NT2/D1 (cell line): ENCODE measurements at regions not wholly inside any gene's neighbourhood (a gene's known extent, or its start where the extent isn't known, plus 50 kb on each side); places are given as distances from the start of the nearest gene placed in this dataset.

Source experiments
- DNase-seq: peaks from one replicate; pipeline ENCODE4 v3.0.0-alpha.2; 2011; ENCODE audit warnings: low read depth, low spot score
- H3K27me3 ChIP-seq: 2 replicates; pipeline ENCODE4 v1.6.0; 2011; ENCODE audit warnings: mild to moderate bottlenecking; ENCODE audit not compliant: insufficient read length, insufficient read depth
- H3K36me3 ChIP-seq: 2 replicates; pipeline ENCODE4 v1.6.1; 2011; ENCODE audit warnings: mild to moderate bottlenecking, low read length, mixed read lengths; ENCODE audit not compliant: insufficient read depth, insufficient read length
- H3K4me1 ChIP-seq: 2 replicates; pipeline ENCODE4 v1.5.1; 2011; ENCODE audit not compliant: insufficient read depth, insufficient read length
- H3K4me3 ChIP-seq: 2 replicates; pipeline ENCODE4 v1.5.1; 2011; ENCODE audit warnings: low read depth; ENCODE audit not compliant: insufficient read length
- H3K9ac ChIP-seq: 2 replicates; pipeline ENCODE4 v1.6.0; 2011; ENCODE audit warnings: low read depth; ENCODE audit not compliant: insufficient read length
- H3K9me3 ChIP-seq: 2 replicates; pipeline ENCODE4 v1.5.1; 2011; ENCODE audit warnings: mild to moderate bottlenecking, low read length; ENCODE audit not compliant: insufficient read depth
- SUZ12 ChIP-seq: IDR thresholded peaks from 2 replicates; pipeline ENCODE4 v1.6.1; 2011; ENCODE audit not compliant: insufficient read length, insufficient read depth; ENCODE audit errors: extremely low read depth
- YY1 ChIP-seq: IDR thresholded peaks from 2 replicates; pipeline ENCODE4 v1.6.1; 2011; ENCODE audit not compliant: insufficient read length, insufficient read depth
- ZNF274 ChIP-seq: IDR thresholded peaks from 2 replicates; pipeline ENCODE4 v1.6.1; 2011; ENCODE audit warnings: mild to moderate bottlenecking, low read depth, low read length

DNA sequence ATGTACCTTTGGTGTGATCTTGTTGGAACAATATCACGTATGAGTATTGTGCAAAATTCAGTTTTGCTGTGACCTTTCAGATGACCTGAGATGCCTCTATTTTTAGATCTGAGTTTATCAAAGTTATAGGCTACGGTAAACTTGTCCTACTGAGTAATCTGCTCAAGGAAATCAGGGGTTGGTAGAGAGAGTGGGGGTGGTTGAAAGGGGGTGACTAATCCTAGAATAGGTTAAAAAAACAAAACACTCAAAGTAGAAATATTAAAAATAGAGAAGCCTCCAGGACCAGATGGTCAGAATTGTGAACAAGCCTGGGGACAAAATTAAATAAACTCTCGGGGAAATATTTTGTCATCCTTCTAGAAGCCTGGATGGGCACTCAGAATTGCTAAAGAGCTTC is 59.9 kb upstream of the C11orf87 start:
- no peak for DNase-seq
- Histone ChIP-seq H3K36me3 (no peaks in the 10 kb centered on the region), H3K9ac (no peak overlapping the region), H3K4me1 (no peaks in the 10 kb centered on the region), H3K9me3 (no peaks in the 10 kb centered on the region), H3K4me3 (no peak overlapping the region), H3K27me3 (no peaks in the 10 kb centered on the region)
- TF ChIP-seq SUZ12 (no peak), ZNF274 (no peak), YY1 (no peak)

DNA sequence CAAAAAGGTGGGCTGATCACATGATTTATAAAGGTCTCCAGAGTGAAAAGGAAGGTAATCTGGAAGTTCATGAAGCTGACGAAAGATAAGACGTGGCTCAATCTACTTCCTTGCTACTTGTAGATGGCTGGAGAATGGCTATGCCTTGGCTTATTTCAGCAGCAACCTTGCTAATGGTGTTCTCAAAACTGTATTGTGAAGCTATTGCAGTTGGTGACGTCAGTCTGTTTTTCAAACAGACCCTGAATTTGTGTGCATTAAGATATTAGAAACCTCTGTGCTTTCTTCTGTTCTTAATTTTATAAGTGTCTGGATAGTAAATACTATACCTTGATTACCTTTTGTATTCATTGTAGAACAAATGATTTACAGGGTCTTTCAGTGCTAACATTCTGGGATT is 58.3 kb upstream of the C11orf87 start:
- DNase-seq, result no peak
- Histone ChIP-seq H3K9me3 (no peaks in the 10 kb centered on the region), H3K4me1 (no peaks in the 10 kb centered on the region), H3K4me3 (no peak overlapping the region), H3K9ac (no peak overlapping the region), H3K27me3 (no peaks in the 10 kb centered on the region), H3K36me3 (no peaks in the 10 kb centered on the region)
- TF ChIP-seq SUZ12 (no peak), YY1 (no peak), ZNF274 (no peak)

DNA sequence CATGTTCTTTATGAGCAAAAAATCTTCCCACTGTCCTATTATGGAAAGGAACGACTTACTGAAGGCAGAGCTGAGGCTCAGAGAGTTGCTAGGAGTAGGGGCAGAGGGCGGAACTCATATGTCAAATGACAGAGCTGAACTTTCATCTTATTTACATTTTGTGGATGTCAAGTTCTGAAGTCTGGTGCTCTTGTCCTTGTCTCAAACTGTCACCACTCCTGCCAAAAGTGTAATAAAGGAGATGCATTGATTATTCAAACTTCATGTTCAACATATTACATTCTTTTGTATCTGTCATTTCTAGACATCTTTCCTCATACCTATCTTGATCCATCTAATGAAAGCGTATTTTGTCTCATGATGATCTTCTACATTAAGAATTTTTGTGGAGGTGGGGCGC is 57.1 kb upstream of the C11orf87 start:
- TF ChIP-seq ZNF274, result no peak
- TF ChIP-seq YY1, result no peak
- no peak for TF ChIP-seq SUZ12
- no peak overlapping the region for H3K9ac ChIP-seq
- H3K27me3 ChIP-seq, result no peaks in the 10 kb centered on the region
- no peaks in the 10 kb centered on the region for H3K36me3 ChIP-seq
- H3K9me3 ChIP-seq, result no peaks in the 10 kb centered on the region
- H3K4me1 ChIP-seq, result no peaks in the 10 kb centered on the region
- DNase-seq, result no peak
- no peak overlapping the region for H3K4me3 ChIP-seq

DNA sequence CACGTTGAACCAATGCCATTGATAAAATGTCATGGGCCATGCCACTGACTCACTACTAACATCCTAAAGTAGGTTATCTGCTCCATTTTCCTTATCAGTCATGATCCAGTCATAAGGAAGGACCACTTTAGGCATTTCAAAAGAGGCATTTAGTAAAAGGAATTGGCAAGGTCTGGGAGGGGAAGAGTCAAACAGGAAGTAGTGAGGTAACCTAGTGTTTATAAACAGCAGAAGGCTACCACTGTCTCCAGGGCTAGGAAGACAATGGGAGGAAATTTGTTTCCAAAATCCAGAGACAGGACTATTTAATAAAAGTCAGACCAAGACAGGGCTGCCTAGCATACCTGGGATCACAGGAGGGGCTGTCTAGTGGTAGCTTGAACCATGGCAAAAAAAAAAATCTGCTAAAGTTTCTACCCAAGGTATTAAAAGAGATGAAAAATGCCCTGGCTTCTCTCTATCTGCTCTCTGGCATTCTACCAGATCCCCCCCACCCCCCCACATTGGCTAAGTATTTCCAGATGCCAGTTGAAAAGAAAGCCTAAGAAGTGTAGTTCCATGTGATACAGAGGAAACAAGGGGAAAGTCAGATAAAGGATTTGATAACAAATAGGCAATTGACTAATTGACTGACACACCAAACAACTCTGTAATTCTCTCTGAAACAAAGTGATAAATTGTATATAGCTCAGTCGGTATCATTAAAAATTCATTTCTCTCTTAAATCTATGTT is 50.4 kb upstream of the C11orf87 start:
- no peaks in the 10 kb centered on the region for H3K4me1 ChIP-seq
- H3K36me3 ChIP-seq, result no peaks in the 10 kb centered on the region
- TF ChIP-seq YY1 (no peak), ZNF274 (no peak), SUZ12 (no peak)
- no peak overlapping the region for H3K9ac ChIP-seq
- no peaks in the 10 kb centered on the region for H3K27me3 ChIP-seq
- DNase-seq, result no peak
- H3K9me3 ChIP-seq, result no peaks in the 10 kb centered on the region
- H3K4me3 ChIP-seq, result no peak overlapping the region
